Vagina (tissue), 2 donors: ENCODE measurements at regions not wholly inside any gene's neighbourhood (a gene's known extent, or its start where the extent isn't known, plus 50 kb on each side); places are given as distances from the start of the nearest gene placed in this dataset.

ENCODE experiments used
- DNase-seq, 2 donors: peaks; one replicate each; pipeline ENCODE4 v3.0.0-alpha.2; 2017; ENCODE audit errors: extremely low spot score in 2 of 2
- H3K27ac ChIP-seq: fragments of 200-600 bp; sonication (generic); one replicate; pipeline ENCODE4 v1.5.1; 2019
- H3K27me3 ChIP-seq: fragments of 200-600 bp; sonication (generic); one replicate; pipeline ENCODE4 v1.5.1; 2019
- H3K36me3 ChIP-seq, 2 donors: fragments of 200-600 bp; sonication (generic); one replicate each; pipeline ENCODE4 v1.5.1; 2017 to 2019
- H3K4me1 ChIP-seq: fragments of 200-600 bp; sonication (generic); one replicate; pipeline ENCODE4 v1.5.1; 2019
- H3K4me3 ChIP-seq, 2 donors: fragments of 200-600 bp; sonication (generic); 1 replicate in 1 of 2; 2 replicates in 1 of 2; pipeline ENCODE4 v1.5.1; 2016 to 2019
- H3K9me3 ChIP-seq: fragments of 200-600 bp; sonication (generic); one replicate; pipeline ENCODE4 v1.5.1; 2019
- CTCF ChIP-seq, 3 experiments: fragments of 450-650 bp in 2 of 3; fragments of 200-600 bp in 1 of 3; sonication (generic) in 1 of 3; IDR thresholded peaks; one replicate each; pipeline ENCODE4 v1.5.1; 2017 to 2019; ENCODE audit warnings: antibody characterized with exemption in 3 of 3, mild to moderate bottlenecking in 2 of 3, moderate library complexity in 2 of 3
- POLR2A ChIP-seq, 2 donors: fragments of 450-650 bp; IDR thresholded peaks; one replicate each; pipeline ENCODE4 v1.6.1; 2017; ENCODE audit warnings: antibody characterized with exemption in 2 of 2, mild to moderate bottlenecking in 2 of 2, moderate library complexity in 2 of 2
- POLR2AphosphoS5 ChIP-seq, 2 donors: sonication (generic); formaldehyde crosslinking; IDR thresholded peaks; one replicate each; pipeline ENCODE4 v1.9.0; 2017; ENCODE audit warnings: antibody characterized with exemption in 2 of 2, mild to moderate bottlenecking in 2 of 2, low read depth in 1 of 2; ENCODE audit not compliant: insufficient read depth in 1 of 2
- intact Hi-C: fragments of 100-400 bp; cut with DNase I; formaldehyde crosslinking; loops from one replicate; pipeline ENCODE4 v1.15.1; 2023

- H3K9me3 ChIP-seq, result no peaks in the 10 kb centered on the region
- no peaks in the 10 kb centered on the region for H3K27me3 ChIP-seq
- no peaks in the 10 kb centered on the region for H3K4me1 ChIP-seq
- H3K36me3 ChIP-seq, result no peaks in the 10 kb centered on the region
- TF ChIP-seq POLR2AphosphoS5 (IDR thresholded peaks at IDR 0.05; ENCODE audit: insufficient read depth in 1 of 2, low read depth in 1 of 2), result no peak
- TF ChIP-seq CTCF (IDR thresholded peaks at IDR 0.05), result peak in 1 of 3 experiments; percentile 7
- no peak overlapping the region for H3K4me3 ChIP-seq
- H3K27ac ChIP-seq, result no peak overlapping the region
- peak; percentile 37 to 91 for DNase-seq
- intact Hi-C loops, result no loop called here
Observed at GRCh38 chr1:157193702-157194391, 55.7 kb upstream of the ETV3 start.

GRCh38 chr1:157193219-157193618 is 55.0 kb upstream of the ETV3 start:
- intact Hi-C loops, result no loop called here
- Histone ChIP-seq H3K9me3 (no peaks in the 10 kb centered on the region), H3K36me3 (no peaks in the 10 kb centered on the region), H3K4me1 (no peaks in the 10 kb centered on the region), H3K27me3 (no peaks in the 10 kb centered on the region), H3K27ac (no peak overlapping the region), H3K4me3 (no peak overlapping the region)
- DNase-seq, result peak in 1 of 2 donors; percentile 49
- no peak for TF ChIP-seq POLR2A (IDR thresholded peaks at IDR 0.05)
- TF ChIP-seq CTCF (IDR thresholded peaks at IDR 0.05), result no peak
- no peak for TF ChIP-seq POLR2AphosphoS5 (IDR thresholded peaks at IDR 0.05; ENCODE audit: insufficient read depth in 1 of 2, low read depth in 1 of 2)

GRCh38 chr1:157189986-157190982 is 52.1 kb upstream of the ETV3 start:
- Histone ChIP-seq H3K36me3 (no peaks in the 10 kb centered on the region), H3K27me3 (no peaks in the 10 kb centered on the region), H3K27ac (no peak overlapping the region), H3K4me3 (no peak overlapping the region), H3K9me3 (no peaks in the 10 kb centered on the region), H3K4me1 (no peaks in the 10 kb centered on the region)
- no peak for TF ChIP-seq POLR2A (IDR thresholded peaks at IDR 0.05)
- no peak for TF ChIP-seq POLR2AphosphoS5 (IDR thresholded peaks at IDR 0.05; ENCODE audit: insufficient read depth in 1 of 2, low read depth in 1 of 2)
- DNase-seq, result peak; percentile 49 to 67
- intact Hi-C loops, result no loop called here

- Histone ChIP-seq H3K36me3 (no peaks in the 10 kb centered on the region), H3K27me3 (no peaks in the 10 kb centered on the region), H3K4me1 (no peaks in the 10 kb centered on the region), H3K4me3 (no peak overlapping the region), H3K9me3 (no peaks in the 10 kb centered on the region), H3K27ac (no peak overlapping the region)
- intact Hi-C loops, result no loop called here
- DNase-seq, result peak; percentile 67 to 72
- no peak for TF ChIP-seq CTCF (IDR thresholded peaks at IDR 0.05)
- no peak for TF ChIP-seq POLR2AphosphoS5 (IDR thresholded peaks at IDR 0.05; ENCODE audit: insufficient read depth in 1 of 2, low read depth in 1 of 2)
- no peak for TF ChIP-seq POLR2A (IDR thresholded peaks at IDR 0.05)
Observed at GRCh38 chr1:157189096-157189495, 50.9 kb upstream of the ETV3 start.
